HUES6 (cell line): ENCODE measurements at regions not wholly inside any gene's neighbourhood (a gene's known extent, or its start where the extent isn't known, plus 50 kb on each side); places are given as distances from the start of the nearest gene placed in this dataset.

ENCODE experiments used
- H3K27ac ChIP-seq: 2 replicates; pipeline ENCODE4 v1.7.0; 2013; ENCODE audit warnings: low read depth, mild to moderate bottlenecking, low read length, inconsistent platforms
- H3K27me3 ChIP-seq: 2 replicates; pipeline ENCODE4 v1.6.1; 2013; ENCODE audit warnings: low read length; ENCODE audit not compliant: control insufficient read depth, insufficient read depth
- H3K36me3 ChIP-seq: 2 replicates; pipeline ENCODE4 v1.6.1; 2013; ENCODE audit warnings: low read length; ENCODE audit not compliant: control insufficient read depth, insufficient read depth
- H3K4me1 ChIP-seq: 2 replicates; pipeline ENCODE4 v1.6.1; 2013; ENCODE audit warnings: low read length; ENCODE audit not compliant: control insufficient read depth, insufficient read depth
- H3K4me3 ChIP-seq: 2 replicates; pipeline ENCODE4 v1.5.1; 2013; ENCODE audit warnings: low read depth, low read length
- H3K9ac ChIP-seq: one replicate; pipeline ENCODE4 v1.6.1; 2013; ENCODE audit warnings: mild to moderate bottlenecking, low read length
- H3K9me3 ChIP-seq: 2 replicates; pipeline ENCODE4 v1.6.1; 2013; ENCODE audit warnings: low read depth, low read length; ENCODE audit not compliant: control insufficient read depth, insufficient read depth

- no peak overlapping the region for H3K27ac ChIP-seq
- H3K36me3 ChIP-seq: no peaks in the 10 kb centered on the region
- no peaks in the 10 kb centered on the region for H3K4me1 ChIP-seq
- no peak overlapping the region for H3K4me3 ChIP-seq
- no peaks in the 10 kb centered on the region for H3K9me3 ChIP-seq
- H3K27me3 ChIP-seq: no peaks in the 10 kb centered on the region
- no peak overlapping the region for H3K9ac ChIP-seq
Observed at GRCh38 chr14:29453045-29453444, 474.6 kb downstream of the PRKD1 start.

DNA sequence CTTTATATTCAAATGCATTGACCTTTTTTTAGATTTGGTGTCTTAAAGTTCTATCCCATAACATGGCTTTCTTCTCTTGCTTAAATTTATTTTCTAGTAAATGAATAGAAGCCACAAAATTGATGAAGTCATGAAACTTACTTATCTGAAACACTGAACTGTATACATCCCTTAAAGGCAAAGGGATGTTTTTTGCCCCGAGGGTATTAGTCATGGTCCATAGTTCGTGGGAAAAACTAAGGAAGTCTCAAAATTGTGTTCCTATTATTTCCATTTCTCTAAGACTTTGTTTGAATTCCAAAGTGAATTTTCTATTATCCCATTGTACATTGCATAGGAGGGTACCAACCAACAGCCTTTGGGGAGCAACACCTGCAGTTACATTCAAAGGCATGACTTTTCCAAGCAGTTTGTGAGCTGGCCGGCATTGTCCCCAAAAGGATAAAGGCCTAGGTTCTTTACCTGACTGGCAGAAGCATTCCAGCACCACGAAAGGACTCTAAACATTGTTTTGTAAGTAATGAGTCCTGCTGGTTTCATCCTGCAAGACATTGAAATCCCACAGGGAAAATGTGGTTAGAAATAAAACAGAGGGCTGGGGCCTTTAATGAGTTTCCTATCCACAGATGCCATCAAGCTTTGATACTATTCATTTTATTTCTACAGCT is 473.5 kb downstream of the PRKD1 start:
- Histone ChIP-seq H3K27me3 (no peaks in the 10 kb centered on the region), H3K27ac (no peak overlapping the region), H3K36me3 (no peaks in the 10 kb centered on the region), H3K9ac (no peak overlapping the region), H3K4me3 (no peak overlapping the region), H3K9me3 (no peaks in the 10 kb centered on the region), H3K4me1 (no peaks in the 10 kb centered on the region)

GRCh38 chr14:29458547-29458946 is 469.1 kb downstream of the PRKD1 start:
- Histone ChIP-seq H3K9ac (no peak overlapping the region), H3K27me3 (no peaks in the 10 kb centered on the region), H3K4me3 (no peak overlapping the region), H3K9me3 (no peaks in the 10 kb centered on the region), H3K36me3 (no peaks in the 10 kb centered on the region), H3K4me1 (no peaks in the 10 kb centered on the region), H3K27ac (no peak overlapping the region)

- Histone ChIP-seq H3K9ac (no peak overlapping the region), H3K27ac (no peak overlapping the region), H3K4me1 (no peaks in the 10 kb centered on the region), H3K9me3 (no peaks in the 10 kb centered on the region), H3K36me3 (no peaks in the 10 kb centered on the region), H3K4me3 (no peak overlapping the region), H3K27me3 (no peaks in the 10 kb centered on the region)
Observed at GRCh38 chr14:29459531-29459930, 468.1 kb downstream of the PRKD1 start.

- Histone ChIP-seq H3K9me3 (no peaks in the 10 kb centered on the region), H3K4me1 (no peaks in the 10 kb centered on the region), H3K27ac (no peak overlapping the region)
Observed at GRCh38 chr14:29459969-29460560, 467.6 kb downstream of the PRKD1 start.

DNA sequence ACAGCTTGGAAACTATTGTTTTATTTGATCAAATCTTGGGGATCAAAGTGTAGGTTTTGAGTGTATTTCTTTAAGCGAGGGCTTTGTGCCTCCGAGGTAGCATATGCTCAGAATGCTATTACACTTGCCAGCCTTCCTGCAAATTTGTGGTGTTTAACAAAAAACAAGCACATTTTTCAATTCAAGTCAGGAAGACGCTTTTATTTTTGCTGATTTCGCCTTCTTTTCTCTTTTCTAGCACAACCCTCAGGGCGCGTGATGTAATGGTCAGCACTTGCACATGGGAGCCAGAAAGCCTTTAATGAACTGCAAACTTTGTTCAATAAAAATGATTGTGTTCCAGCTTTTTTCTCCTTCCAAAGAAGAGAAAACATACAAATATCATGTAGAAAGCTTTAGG is 466.5 kb downstream of the PRKD1 start:
- H3K27ac ChIP-seq: no peak overlapping the region
- H3K36me3 ChIP-seq: no peaks in the 10 kb centered on the region
- no peaks in the 10 kb centered on the region for H3K9me3 ChIP-seq
- no peaks in the 10 kb centered on the region for H3K27me3 ChIP-seq
- H3K4me3 ChIP-seq: no peak overlapping the region
- no peaks in the 10 kb centered on the region for H3K4me1 ChIP-seq
- no peak overlapping the region for H3K9ac ChIP-seq

More at GRCh38 chr14:29459969-29460560, 467.6 kb downstream of the PRKD1 start:
- H3K9ac ChIP-seq: no peak overlapping the region
- H3K36me3 ChIP-seq: no peaks in the 10 kb centered on the region
- no peaks in the 10 kb centered on the region for H3K27me3 ChIP-seq
- H3K4me3 ChIP-seq: no peak overlapping the region

- no peak overlapping the region for H3K9ac ChIP-seq
- H3K4me1 ChIP-seq: no peaks in the 10 kb centered on the region
- no peak overlapping the region for H3K27ac ChIP-seq
Observed at GRCh38 chr14:29461506-29461905, 466.1 kb downstream of the PRKD1 start.

GRCh38 chr14:29462321-29462720 is 465.3 kb downstream of the PRKD1 start:
- H3K9ac ChIP-seq: no peak overlapping the region
- H3K4me3 ChIP-seq: no peak overlapping the region
- no peaks in the 10 kb centered on the region for H3K4me1 ChIP-seq
- no peak overlapping the region for H3K27ac ChIP-seq
- no peaks in the 10 kb centered on the region for H3K9me3 ChIP-seq
- no peaks in the 10 kb centered on the region for H3K36me3 ChIP-seq
- no peaks in the 10 kb centered on the region for H3K27me3 ChIP-seq

More at GRCh38 chr14:29461506-29461905, 466.1 kb downstream of the PRKD1 start:
- Histone ChIP-seq H3K36me3 (no peaks in the 10 kb centered on the region), H3K9me3 (no peaks in the 10 kb centered on the region), H3K4me3 (no peak overlapping the region), H3K27me3 (no peaks in the 10 kb centered on the region)

- Histone ChIP-seq H3K27me3 (no peaks in the 10 kb centered on the region), H3K27ac (no peak overlapping the region), H3K4me1 (no peaks in the 10 kb centered on the region), H3K9ac (no peak overlapping the region), H3K9me3 (no peaks in the 10 kb centered on the region), H3K4me3 (no peak overlapping the region), H3K36me3 (no peaks in the 10 kb centered on the region)
Observed at GRCh38 chr14:29462772-29463171, 464.9 kb downstream of the PRKD1 start.

GRCh38 chr14:29463727-29464395 is 463.8 kb downstream of the PRKD1 start:
- Histone ChIP-seq H3K4me1 (no peaks in the 10 kb centered on the region), H3K4me3 (no peak overlapping the region), H3K27ac (no peak overlapping the region), H3K36me3 (no peaks in the 10 kb centered on the region), H3K27me3 (no peaks in the 10 kb centered on the region), H3K9ac (no peak overlapping the region), H3K9me3 (no peaks in the 10 kb centered on the region)

GRCh38 chr14:29465095-29465494 is 462.6 kb downstream of the PRKD1 start:
- Histone ChIP-seq H3K9me3 (no peaks in the 10 kb centered on the region), H3K9ac (no peak overlapping the region), H3K27ac (no peak overlapping the region), H3K4me1 (no peaks in the 10 kb centered on the region), H3K36me3 (no peaks in the 10 kb centered on the region), H3K4me3 (no peak overlapping the region), H3K27me3 (no peaks in the 10 kb centered on the region)
